ENCODE measurements at regions not wholly inside any gene's neighbourhood (a gene's known extent, or its start where the extent isn't known, plus 50 kb on each side); places are given as distances from the start of the nearest gene placed in this dataset.

DNA sequence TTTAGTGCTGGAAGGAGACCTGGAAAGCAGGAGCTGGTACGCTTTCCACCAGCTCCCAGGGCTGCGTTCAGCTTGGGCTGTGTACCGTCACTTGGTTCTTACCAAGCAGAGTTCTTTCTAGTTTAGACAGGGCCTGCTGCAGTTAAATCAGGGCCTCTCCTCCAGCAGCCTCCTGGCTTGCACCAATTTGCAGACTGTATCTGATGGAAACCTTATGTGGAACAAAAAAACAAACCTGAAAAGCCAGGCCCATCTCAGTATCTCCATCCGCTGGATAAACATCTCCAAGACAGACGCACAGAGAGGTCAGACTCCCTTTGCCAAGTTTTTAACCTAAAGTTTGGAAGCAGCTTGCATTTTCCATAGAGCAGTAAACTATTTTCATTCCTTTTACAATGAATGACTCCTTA lies 288.6 kb upstream of the SORL1-AS1 start:
- Histone ChIP-seq H3K9ac (peak overlapping the region; percentile 6; the same call in 1 of the 2 replicates), H3K79me2 (ENCODE audit: insufficient read depth) (no peaks in the 10 kb centered on the region), H4K20me1 (ENCODE audit: insufficient read depth) (no peaks in the 10 kb centered on the region), H3K27me3 (ENCODE audit: insufficient read depth) (no peaks in the 10 kb centered on the region), H2AFZ (ENCODE audit: low read depth) (peak overlapping the region; percentile 91), H3K9me2 (no peaks in the 10 kb centered on the region), H3K4me3 (ENCODE audit: low read depth in 2 of 2, low read length in 1 of 2) (peak overlapping the region in 1 of 2 experiments; percentile 9; a peak in 1 of 4 replicates), H3K36me3 (replicated peaks in 1 of 2; ENCODE audit: control insufficient read depth in 1 of 2, insufficient read depth in 2 of 2, low read length in 1 of 2) (no peaks in the 10 kb centered on the region), H3K4me1 (ENCODE audit: control insufficient read depth in 1 of 2, insufficient read depth in 2 of 2, low read depth in 1 of 2, low read length in 1 of 2) (peaks cover 9 to 20% of the 10 kb centered on the region in 2 experiments; a peak in 3 of 4 replicates), H3K4me2 (peak overlapping the region; percentile 45), H3K27ac (ENCODE audit: low read depth in 2 of 2, low read length in 1 of 2) (peak overlapping the region; percentile 74 to 98), H3F3A (replicated peaks; ENCODE audit: insufficient read depth) (no peaks in the 10 kb centered on the region), H3K9me3 (peaks cover 10% of the 10 kb centered on the region; the same call in 1 of the 2 replicates)
- peak; percentile 33 for DNase-seq
- POLR2A ChIA-PET: interaction anchor here (1.4 to 1.7 kb wide), 2 partner anchors 19 to 70 kb away, joined by 4 to 6 read pairs; no protein-coding TSS in a partner anchor
- CTCF ChIA-PET: interaction anchor here (0.7 to 1.8 kb wide), 7 partner anchors 19 to 764 kb away, joined by 3 to 16 read pairs (median 4); no protein-coding TSS in a partner anchor
- WGBS (ENCODE audit: low lambda C conversion rate): 37% methylated on average over 3 of the region's 5 CpGs
- no peak for TF ChIP-seq MAX (IDR thresholded peaks at IDR 0.05; ENCODE audit: low read depth)
- no peak for TF ChIP-seq REST (IDR thresholded peaks at IDR 0.05; ENCODE audit: low read depth, low read length)
- no peak for TF ChIP-seq IRF3 (IDR thresholded peaks at IDR 0.05; ENCODE audit: low read depth, low read length)
- no peak for TF ChIP-seq NFIC (IDR thresholded peaks at IDR 0.05; ENCODE audit: borderline replicate concordance)
- TF ChIP-seq SIN3A (IDR thresholded peaks at IDR 0.05; ENCODE audit: borderline replicate concordance, low read depth, low read length): no peak
- TF ChIP-seq EZH2phosphoT487 (IDR thresholded peaks at IDR 0.05; ENCODE audit: borderline replicate concordance, low read depth): no peak
- 0 out of 2 replicates have a peak, but pooled peaks have one; percentile 3 for TF ChIP-seq MXI1 (IDR thresholded peaks at IDR 0.05; ENCODE audit: low read depth, low read length)
- TF ChIP-seq RXRA (IDR thresholded peaks at IDR 0.05; ENCODE audit: borderline replicate concordance, low read depth): no peak; the same call in 1 of the 2 replicates
- TF ChIP-seq FOXJ3 (CRISPR knock-in tag; IDR thresholded peaks at IDR 0.05): no peak
- TF ChIP-seq MEF2A (IDR thresholded peaks at IDR 0.05; ENCODE audit: borderline replicate concordance, low read depth): no peak
- TF ChIP-seq POLR2AphosphoS5 (IDR thresholded peaks at IDR 0.05; ENCODE audit: low read depth, low read length): peak; percentile 21; the same call in 1 of the 2 replicates
- TF ChIP-seq NRF1 (IDR thresholded peaks at IDR 0.05; ENCODE audit: low read depth, low read length): no peak
- no peak for TF ChIP-seq CTCF (IDR thresholded peaks at IDR 0.05)
- TF ChIP-seq JUND (IDR thresholded peaks at IDR 0.05): no peak
- TF ChIP-seq FOSL2 (IDR thresholded peaks at IDR 0.05; ENCODE audit: borderline replicate concordance, low read depth): no peak
- no peak for TF ChIP-seq TEAD4 (IDR thresholded peaks at IDR 0.05; ENCODE audit: borderline replicate concordance, insufficient read depth)
- TF ChIP-seq SMC3 (IDR thresholded peaks at IDR 0.05; ENCODE audit: low read depth, low read length): peak; percentile 10; the same call in 1 of the 2 replicates
- peak; percentile 18; the same call in 1 of the 2 replicates for TF ChIP-seq RCOR1 (IDR thresholded peaks at IDR 0.05; ENCODE audit: low read length)
- TF ChIP-seq FOXM1 (IDR thresholded peaks at IDR 0.05; ENCODE audit: low read depth): no peak
- peak; percentile 70 for TF ChIP-seq TCF12 (IDR thresholded peaks at IDR 0.05)
- no peak for TF ChIP-seq YY1 (IDR thresholded peaks at IDR 0.05; ENCODE audit: low read depth)
- TF ChIP-seq, protein P1, sequence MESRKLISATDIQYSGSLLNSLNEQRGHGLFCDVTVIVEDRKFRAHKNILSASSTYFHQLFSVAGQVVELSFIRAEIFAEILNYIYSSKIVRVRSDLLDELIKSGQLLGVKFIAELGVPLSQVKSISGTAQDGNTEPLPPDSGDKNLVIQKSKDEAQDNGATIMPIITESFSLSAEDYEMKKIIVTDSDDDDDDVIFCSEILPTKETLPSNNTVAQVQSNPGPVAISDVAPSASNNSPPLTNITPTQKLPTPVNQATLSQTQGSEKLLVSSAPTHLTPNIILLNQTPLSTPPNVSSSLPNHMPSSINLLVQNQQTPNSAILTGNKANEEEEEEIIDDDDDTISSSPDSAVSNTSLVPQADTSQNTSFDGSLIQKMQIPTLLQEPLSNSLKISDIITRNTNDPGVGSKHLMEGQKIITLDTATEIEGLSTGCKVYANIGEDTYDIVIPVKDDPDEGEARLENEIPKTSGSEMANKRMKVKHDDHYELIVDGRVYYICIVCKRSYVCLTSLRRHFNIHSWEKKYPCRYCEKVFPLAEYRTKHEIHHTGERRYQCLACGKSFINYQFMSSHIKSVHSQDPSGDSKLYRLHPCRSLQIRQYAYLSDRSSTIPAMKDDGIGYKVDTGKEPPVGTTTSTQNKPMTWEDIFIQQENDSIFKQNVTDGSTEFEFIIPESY (IDR thresholded peaks at IDR 0.05; ENCODE audit: borderline replicate concordance, low read depth): no peak
- no peak for TF ChIP-seq PBX3 (IDR thresholded peaks at IDR 0.05)
- peak; percentile 23 for TF ChIP-seq CHD2 (IDR thresholded peaks at IDR 0.05; ENCODE audit: low read length, partially characterized antibody)
- TF ChIP-seq RFX5 (IDR thresholded peaks at IDR 0.05; ENCODE audit: low read length): no peak
